GM18498 (cell line): ENCODE measurements at regions not wholly inside any gene's neighbourhood (a gene's known extent, or its start where the extent isn't known, plus 50 kb on each side); places are given as distances from the start of the nearest gene placed in this dataset.
"Not testable (repeated sequence)": the region's sequence is repeated elsewhere in the genome, so short reads cannot be mapped to it uniquely, and the experiment has no call there.

Experiments used
- ATAC-seq: cut with Tn5 transposase; IDR thresholded peaks from one replicate; pipeline ENCODE4 v1.9.1; 2021; ENCODE audit warnings: mild to moderate bottlenecking, moderate library complexity; ENCODE audit not compliant: unreplicated experiment

DNA sequence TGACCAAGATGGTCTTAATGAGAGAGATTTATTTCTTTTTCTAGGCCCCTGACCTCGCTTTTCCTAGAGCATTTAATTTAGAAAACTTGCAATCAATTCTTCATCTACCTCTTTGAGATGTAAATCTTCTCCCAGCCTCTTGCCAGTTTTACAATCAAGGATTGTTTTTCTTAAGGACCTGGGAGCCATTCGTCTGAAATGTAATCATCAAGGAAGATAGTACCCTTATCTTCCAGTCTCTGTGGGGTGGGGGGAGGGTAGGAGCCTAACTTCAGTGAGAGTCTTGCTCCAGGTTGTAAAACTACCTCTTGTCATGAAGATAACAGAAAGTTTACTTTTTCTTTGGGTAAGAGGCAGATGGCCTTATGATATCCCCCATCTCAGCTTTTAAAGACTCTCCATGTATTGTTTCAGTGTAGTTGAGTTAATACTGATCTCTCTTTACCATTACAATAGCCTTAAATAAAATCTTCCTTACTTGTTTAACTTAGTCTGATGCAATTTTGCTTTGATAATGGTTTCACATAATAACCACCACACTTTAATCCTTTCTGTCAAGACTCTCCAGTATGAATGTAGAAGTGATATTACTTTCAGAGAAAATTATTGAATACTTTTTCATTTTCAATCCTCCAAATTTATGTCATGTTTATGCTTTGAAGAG, 110.2 kb upstream of the CPHXL start:
- no peak for ATAC-seq

DNA sequence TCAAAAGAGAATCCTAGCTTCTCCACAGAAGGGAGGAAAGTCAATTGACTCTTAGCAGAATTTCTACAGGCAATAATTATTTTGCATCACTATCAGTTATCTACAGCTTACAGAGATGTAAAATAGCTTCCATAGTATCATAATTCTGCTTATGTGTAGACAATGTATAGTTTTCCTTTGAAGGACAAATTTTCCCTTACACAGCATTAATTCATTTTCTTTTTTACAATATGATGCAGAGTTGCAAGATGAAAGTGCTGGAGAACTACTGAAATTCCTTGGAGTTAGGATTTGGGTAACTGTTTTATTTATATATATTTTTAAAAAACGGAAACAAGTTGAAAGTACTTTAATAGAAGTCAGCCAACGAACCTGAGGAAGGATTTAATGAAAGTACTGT, 111.0 kb upstream of the CPHXL start:
- no peak for ATAC-seq

DNA sequence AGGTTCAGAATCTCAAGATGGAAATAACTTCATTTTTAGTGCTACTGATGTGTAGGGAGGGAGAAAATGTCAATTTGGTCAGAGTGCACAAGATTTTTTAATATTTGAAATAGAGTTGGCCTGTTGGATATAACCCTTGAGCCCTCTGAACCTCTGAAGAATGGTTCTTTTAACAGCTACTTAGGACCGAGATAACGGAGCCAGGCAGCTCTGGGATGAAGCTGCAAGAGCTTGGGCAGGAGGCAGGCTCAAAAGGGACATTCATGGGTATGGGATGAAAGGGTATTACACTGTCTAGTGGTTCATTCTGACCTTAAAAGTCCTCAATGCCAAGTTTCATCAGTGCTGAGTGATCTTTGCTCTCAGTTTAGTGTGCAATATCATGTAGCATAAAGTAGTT, 111.4 kb upstream of the CPHXL start:
- ATAC-seq, result no peak

DNA sequence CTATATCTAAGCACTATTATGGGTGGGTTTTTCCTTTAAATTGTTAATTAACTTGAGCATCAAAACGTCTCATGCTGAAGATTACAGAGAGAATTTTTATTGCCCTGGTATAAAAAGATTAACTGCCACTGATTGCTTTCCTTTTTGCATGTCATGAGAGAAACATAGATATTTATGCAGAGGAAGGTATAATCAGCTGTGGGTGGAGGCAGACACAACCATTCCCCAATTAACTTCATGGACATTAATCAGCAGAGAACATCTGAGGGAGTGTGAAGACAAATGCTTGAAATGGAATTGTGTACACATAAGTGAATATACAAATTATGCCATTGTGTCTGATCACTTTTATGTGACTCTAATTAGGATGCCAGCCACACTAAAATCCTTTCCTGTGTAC, 115.2 kb upstream of the CPHXL start:
- no peak for ATAC-seq

DNA sequence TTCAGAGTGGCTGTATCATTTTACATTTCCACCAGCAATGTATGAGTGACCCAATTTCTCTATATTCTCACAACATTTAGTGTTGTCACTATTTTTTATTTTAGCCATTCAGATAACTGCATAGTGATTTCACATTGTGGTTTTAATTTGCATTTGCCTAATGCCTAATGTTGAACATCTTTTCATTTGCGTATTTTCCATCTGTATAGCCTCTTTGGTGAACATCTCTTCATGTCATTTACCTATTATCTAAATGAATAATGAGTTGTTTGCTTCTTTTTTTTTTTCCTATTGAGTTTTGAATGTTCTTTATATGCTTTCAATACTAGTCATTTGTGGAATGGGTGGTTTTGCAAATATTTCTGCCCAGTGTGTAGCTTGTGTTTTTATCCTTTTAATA, 120.9 kb upstream of the CPHXL start:
- no peak for ATAC-seq

DNA sequence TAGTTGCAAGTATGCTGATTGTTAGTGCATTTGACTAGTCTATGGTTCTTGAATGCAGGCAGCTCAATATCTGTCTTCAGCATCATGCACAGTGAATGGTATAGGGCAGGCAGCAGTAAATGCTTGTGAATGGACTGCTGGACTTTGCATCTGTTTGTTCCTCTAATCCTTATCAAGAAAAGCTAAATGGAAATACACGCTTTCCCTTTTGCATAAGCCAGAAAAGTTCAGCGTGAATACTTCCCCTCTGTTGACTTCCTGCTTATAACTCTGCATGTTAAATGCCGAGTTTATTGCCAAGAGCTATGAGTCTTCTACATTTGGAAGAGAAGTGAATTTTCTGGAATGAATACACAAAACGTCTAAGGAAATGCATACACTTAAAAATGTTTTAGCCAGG, 127.9 kb upstream of the CPHXL start:
- no peak for ATAC-seq

DNA sequence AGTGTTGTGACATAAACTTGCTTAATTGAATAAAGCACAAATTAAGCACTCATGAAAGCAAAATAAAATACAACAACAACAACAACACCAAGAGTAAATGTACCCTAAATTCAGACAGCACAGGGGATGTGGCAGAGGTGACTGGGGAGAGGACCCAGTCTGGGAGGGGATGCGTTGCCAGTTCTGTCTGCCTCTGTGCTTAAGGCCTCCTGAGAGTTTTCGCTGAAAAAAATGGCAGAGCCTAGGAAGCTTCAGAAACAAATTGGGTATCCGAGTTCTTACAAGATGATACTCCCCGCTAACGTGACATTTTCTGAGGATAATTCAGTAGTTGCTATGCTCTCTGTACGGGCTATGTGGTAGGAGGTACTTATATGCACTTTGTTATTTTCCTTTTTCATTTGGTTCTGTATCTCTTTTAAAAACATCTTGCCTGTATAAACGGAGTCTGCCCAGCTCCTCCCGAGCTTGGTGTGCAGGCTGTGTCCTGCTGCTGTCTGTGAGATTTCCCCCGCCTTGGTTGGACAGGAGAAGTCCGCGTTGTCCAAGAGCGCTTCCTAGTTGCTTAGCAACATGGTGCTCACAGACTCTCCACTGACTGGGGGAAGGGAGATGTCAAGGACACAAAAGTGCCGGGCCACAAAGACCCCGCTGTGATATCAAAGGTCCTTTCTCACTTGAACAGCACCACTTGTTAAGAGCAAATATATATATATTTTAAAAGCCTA, 134.2 kb upstream of the CPHXL start:
- ATAC-seq, result no peak

DNA sequence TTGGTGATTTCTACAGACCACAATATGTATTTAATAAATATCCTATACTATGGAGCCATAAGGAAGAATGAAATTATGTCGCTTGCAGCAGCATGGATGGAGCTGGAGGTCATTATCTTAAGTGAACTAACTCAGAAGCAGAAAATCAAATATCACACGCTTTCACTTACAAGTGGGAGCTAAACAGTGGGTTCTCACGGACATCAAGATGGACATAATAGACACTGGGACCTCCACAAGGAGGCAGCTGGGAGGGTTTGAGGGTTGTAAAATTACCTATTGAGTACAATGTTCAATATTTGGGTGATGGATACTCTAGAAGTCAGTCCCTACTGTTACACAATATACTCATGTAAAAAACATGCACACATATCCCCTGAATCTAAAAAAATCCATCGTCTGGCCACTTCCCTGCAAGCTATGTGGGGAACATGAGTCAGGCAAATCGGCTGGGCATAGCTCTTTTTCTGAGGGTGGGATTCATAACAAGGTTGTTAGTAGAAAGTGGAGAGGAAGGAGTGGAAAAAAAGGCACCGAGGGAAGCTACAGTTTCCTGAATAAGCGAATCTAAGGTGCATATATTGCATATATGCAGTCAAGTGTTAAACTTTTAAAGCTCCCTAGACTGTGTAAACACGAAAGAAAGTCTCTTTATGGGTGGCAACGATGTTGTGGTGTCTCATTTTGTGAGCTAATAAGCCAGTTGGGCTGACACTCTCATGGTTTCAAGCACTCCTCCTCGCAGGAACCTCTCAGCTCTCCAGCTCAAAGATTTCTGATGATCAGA, 135.2 kb upstream of the CPHXL start:
- ATAC-seq, result no peak

DNA sequence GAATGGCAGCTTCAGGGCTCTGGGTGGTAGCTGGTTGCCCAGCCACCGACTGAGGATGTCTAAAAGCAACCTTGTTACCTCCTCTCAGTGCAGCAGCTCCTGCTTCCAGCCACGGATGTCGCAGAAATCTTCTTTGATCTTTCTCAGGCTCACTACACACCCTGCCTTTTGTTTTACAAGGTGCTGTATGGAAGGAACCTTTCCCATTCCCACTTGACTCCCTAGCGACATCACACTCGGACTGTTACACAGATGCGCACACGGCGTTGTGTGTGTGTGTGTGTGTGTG, 135.8 kb upstream of the CPHXL start:
- ATAC-seq, result no peak

DNA sequence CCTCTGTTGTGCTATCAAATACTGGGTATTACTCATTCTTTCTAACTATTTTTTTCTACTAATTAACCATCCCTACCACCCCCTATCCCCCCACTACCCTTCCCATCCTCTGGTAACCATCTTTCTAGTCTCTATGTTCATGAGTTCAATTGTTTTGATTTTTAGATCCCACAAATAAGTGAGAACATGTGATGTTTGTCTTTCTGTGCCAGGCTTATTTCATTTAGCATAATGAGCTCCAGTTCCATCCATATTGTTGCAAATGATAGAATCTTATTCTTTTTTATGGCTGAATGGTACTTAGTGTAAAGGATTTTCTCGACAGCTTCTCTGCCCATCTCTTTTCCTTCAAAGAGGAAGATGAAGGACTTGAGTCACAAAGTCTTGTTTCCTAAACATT, 138.0 kb upstream of the CPHXL start:
- ATAC-seq, result no peak

DNA sequence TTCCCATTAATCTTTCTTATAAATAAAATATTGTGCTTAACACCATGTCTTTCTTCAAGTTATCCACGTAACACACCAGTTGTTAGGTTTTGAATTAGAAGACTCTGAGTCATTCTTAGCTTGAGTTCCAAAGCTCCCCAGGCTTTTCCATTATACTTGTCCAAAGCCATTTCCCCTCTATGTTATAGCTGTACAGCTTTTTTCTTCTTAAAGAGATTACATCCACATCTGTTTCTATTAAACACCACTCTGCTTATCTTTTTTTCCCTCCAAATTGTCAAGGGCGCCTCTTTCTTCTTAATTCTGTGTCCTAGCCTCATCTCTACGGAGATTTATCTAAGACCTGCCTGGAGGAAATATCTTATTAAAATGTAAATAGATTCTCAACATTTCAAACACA, 139.4 kb upstream of the CPHXL start:
- ATAC-seq, result no peak

DNA sequence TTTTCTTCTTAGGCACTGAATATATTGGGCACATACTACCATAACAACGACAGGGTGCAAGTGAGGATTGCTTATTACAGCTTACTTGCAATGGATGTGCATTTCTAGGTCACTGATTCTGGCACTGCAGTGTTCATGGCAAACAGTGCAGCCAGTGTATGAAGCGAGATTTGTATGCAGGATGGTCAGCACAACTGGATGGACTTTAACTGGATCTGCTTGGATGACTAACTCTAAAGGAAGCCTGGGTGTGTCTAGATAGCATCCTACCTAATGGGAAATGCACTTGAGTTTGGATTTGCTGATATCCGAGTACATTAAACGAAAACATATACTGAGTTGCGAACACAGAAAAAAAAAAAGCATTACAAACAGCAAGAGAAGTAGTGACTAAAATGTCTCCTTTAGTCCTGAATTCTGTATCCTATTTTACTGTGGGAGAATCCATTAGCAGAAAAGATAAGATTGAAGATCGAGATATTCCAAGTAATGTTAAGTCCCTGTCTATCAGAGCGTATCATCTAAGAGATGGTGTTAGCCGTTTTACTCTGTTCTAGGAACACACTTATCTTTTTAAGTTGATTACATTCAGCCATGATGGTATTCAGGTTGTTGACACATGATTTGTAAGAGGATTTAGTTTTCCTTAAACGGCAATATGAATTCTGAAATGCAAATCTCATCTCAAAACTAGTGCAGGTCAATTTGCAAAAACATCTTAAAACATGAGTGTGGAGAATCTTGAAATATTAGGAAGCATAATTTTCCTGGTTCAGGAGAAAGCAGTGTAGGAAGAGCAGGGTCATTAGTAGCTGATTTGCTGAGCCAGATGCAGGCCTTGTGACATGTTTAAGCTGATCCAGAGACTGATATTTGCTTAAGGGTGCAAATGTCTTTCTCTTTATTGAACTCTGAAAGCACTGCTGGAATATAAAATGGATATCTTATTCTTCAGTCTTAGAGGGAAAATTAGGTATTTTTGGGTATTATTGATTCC, 142.6 kb upstream of the CPHXL start:
- no peak for ATAC-seq

DNA sequence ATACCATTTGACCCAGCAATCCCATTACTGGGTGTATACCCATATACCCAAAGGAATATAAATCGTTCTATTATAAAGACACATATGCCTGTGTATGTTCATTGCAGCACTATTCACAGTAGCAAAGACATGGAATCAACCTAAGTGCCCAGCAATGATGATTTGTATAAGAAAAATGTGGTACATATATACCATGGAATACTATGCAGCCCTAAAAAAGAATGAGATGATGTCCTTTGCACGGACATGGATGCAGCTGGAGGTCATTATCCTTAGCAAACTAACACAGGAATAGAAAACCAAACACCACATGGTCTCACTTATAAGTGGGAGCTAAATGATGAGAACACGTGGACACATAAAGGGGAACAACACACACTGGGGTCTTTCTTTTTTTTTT, 155.0 kb upstream of the CPHXL start:
- ATAC-seq, result not testable (repeated sequence)

DNA sequence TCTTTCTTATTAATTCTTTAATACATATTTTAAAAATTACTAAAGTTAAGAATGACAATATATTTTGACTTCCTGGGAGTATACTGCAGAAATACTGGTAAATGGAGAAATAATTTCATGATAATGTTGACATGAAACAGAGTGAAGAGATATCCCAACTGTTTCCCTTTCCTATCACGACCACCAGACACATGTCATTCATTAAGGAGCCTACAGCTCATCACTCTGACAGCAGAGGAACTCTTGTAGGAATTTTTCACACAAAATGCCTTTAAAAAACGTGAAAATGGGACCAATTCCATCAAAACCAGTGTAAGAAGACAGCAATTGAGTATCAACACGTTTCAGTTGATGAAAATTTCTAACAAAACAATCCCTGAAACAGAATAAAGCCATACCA, 172.9 kb upstream of the CPHXL start:
- ATAC-seq, result no peak

DNA sequence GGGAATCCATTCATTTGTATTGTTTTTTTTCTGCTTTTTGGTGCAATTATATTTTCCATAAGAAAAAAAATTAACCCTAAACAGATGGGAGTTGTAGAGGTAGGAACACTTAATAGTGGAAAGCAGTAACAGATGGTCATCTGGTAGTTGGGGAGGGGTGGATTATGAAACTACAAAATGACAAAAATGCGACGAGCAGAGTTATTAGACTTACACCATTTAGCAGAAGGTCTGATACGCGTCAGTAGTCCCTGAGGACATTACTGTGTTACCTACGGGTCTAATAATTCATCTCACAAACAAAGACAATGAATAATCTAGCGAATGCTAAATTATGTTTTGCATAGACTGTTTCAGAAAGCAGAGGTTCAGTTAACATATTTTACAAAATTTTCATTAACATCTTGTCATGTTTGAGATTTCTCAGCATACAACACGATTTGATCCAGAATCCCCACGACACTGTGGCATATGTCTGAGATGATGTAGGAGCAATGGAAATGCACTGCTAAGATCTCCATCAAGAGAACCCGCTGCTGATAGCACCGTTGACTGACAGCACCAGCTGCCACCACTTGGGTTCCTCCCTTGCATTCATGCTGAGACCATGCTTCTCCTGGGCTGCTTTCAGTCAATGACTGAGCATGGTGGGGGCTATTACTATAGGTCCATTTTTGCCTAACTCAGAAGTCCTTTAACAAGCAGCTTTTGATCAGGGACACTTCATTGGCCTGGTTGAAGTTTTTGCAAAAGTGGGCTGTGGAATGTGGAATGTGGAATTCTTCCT, 182.2 kb upstream of the CPHXL start:
- no peak for ATAC-seq

DNA sequence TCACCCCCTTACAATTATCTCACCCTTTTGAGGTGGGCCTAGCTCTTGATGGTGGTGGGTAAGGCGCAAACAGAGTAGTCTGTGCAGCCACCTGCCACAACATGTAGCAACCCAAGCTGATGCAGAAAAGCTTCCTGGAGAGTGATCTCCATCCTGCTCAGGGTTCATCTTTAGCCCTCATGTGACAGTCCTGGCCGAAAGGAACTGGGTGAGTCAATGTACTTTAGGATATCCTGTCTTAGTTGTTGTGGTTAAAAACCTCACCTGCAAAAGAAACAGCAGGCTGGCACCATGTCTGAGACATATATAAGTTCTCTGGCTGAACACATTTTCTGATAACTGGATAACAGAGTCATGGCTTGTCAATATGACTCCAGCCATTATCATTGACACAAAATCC, 183.5 kb upstream of the CPHXL start:
- no peak for ATAC-seq

DNA sequence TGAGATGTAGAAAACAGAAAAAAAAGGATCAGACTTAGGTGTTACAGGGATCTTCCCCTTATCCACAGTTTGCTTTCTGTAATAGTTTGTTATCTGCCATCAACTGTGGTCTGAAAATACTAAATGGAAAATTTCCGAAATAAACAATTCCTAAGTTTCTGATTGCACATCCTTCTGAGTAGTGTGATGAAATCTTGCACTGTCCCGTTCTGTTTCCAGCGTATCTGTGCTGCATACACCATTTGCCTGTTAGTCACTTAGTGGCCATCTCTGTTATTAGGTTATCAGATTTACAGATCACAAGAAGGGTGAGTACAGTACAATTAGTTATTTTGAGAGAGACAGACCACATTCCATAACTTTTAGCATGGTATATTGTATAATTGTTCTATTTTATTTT, 185.6 kb upstream of the CPHXL start:
- ATAC-seq, result no peak

DNA sequence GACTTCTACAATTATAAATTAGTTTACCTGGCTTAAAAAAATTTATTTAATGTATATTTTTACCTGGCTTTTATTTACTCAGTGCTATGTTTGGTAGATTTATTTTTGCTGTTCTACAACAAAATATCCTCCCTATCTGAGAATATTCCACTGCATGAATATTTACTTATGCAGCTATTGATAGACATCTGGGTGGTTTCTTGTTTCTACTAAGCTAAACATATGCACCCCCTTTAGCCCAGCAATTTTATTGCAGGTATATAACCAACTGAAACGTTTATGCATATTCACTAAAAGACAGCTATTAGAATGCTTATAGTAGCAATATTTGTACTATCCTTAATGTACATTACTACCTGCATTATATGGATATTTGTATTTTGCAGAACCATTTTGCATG, 187.7 kb upstream of the CPHXL start:
- ATAC-seq, result no peak

DNA sequence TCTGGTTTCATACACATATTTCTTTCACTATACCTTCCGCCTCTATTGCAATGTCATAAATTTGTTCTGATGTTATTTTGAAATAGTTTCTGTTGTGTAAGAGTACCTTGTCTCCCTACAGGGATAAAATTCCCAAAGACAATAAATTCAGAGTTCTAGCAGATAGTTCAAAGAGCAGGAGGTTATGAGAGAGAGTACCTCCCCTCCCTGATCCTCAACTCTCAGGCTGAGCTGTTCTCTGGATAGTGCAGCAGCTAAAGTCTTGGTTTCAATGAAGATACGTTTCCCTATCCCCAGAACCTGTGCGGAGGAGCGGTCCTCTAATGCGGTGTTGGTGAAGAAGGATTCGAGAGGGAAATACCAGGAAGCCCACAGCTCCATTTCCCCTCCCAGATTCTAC, 190.2 kb upstream of the CPHXL start:
- no peak for ATAC-seq

DNA sequence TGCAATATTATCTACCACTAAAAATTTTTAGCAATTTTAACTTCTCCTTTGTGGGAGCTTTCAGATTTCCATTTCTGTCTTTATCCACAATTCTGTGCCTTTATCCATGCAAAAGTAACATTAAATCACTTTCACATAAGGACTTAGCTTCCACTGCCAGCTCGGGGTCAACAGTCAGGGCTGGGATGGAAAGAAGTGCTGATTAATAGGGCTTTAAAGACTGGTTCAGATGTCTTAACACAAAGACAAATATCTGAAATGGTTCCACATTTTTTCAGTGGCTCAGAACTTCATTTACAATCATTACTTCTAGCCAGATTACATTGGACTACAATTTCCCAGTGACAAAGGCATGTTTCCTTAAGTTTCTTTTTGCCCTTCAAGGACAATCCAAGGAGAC, 191.8 kb upstream of the CPHXL start:
- ATAC-seq, result no peak
